NCI-H226 (cell line): ENCODE measurements at regions not wholly inside any gene's neighbourhood (a gene's known extent, or its start where the extent isn't known, plus 50 kb on each side); places are given as distances from the start of the nearest gene placed in this dataset.
A peak's percentile ranks its signal among the peaks of the same experiment; 100 is the strongest.

Source experiments
- DNase-seq: peaks from one replicate; pipeline ENCODE4 v3.0.0-alpha.2; 2015

DNA sequence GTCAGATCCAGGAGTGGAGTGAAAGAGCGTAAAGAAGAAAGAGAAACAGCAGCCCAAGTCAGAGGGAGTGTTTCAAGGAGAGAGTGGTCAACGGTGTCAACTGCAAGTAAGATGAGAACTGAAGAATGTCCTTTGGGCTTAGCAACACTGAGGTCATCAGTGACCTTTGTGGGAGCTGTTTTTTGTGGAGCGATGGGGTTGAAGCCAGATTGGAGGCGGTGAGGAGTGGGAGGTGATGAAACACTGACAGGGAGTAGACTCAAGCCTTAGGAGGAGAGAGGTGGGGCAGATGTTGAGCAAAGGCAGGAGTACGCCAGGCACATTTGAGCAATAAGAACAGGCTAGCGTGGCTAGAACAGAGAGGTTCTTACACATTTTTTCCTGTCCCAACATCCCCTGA, 103.7 kb upstream of the GNAO1 start:
- no peak for DNase-seq

DNA sequence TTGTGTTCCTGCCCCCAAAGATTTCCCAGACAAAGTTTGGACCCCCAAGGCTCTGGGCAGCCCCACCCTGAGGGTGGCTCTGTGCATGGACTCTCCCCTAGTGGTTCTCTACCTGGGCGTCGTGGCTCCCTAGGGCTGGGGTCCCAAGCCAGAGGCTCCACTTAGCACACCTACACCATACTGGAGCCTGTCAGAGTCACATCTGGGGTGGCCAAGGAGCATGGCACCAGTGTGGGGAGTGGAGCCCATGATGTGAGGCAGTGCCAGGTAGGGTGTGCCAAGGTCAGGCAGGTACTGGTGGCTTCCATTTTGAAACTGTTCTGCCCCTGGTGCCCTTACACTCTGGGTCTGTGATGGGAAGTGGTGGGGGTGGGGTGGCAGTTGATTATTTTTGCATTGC, 109.9 kb upstream of the GNAO1 start:
- DNase-seq: no peak

DNA sequence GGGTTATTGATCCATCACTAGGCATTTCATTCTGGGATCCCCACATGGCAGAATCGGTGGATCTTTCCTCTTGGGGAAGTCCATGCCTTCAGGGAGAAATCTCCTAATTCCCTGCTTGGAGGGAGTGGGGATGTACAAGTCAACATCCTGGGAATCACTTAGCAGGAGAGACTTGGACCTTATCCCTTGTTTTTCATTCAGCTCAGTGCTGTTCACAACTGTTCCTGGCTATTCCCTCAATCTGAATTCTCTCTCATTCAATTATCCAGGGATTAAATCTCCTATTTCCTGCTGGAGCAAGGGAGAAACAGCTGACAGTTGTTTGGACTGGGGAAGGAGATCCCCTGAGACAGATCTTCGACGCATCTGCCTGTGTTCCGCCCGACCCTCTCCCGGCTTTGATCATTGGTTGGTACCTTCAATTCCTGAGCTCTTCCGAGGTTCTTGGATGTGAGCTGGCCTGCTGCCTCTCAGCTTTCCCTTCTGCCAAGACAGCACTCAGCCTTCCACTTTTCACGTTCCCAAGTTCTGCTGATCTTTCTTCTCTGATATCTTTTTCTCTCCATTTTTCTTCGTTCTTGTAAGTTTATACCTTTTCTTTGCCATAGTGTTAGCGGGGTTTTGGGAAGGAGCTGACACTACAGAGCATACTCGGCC, 115.4 kb upstream of the GNAO1 start:
- no peak for DNase-seq

DNA sequence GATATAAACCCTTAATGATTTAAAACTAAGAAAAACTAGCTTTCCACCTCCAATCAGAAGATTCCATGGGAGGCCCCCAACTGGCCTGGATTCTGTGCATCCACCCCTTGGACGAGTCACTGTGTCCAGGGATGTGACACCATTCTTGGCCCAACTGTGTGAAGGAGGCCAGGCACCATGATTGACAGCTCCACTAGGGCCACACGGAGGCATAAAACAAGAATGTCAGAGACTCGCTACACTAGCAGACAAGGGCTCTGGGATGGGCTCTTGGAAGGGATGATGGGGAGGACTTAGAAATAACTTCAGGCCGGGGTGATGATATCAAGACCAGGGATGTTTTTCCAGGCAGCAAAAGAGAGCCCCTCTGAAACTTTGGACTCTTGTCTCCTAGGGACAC, 117.8 kb upstream of the GNAO1 start:
- no peak for DNase-seq

DNA sequence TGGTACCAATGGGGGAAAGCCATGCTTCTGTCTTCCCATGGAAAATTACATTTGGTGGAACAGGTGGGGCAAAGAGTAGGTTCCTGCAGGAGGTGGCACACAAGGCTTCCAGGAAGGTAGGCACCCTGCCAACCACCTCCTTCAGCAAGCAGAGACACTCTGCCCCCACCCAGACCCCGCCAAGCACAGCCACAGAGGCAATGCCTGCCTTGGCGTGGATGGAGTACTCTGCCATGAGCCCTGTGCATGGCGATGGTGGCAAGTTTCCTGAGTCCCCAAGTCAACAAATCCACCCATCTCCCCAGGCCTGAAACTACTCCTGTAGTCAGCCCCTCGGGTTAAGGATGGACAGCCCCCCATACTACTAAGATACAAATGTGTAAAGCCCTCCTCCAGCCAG, 119.2 kb upstream of the GNAO1 start:
- no peak for DNase-seq

DNA sequence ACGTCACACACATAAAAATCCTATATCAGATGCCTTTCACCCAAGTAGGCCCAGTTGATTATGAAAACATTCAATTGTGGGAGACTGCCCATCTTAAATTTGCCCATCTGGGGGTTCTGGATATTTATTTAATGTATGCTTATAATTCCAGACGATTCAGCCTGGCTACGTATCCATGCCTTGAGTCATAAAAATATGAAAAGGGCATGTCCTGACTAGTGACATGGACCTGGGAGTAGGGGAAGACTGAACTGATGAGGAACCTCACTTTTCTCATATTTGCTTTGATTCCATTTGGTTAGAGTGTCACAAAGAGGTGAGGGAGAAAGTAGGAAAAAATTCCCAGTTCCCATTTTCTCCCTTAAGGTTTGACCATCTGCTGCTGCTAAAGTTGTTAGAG, 122.5 kb upstream of the GNAO1 start:
- DNase-seq: no peak

DNA sequence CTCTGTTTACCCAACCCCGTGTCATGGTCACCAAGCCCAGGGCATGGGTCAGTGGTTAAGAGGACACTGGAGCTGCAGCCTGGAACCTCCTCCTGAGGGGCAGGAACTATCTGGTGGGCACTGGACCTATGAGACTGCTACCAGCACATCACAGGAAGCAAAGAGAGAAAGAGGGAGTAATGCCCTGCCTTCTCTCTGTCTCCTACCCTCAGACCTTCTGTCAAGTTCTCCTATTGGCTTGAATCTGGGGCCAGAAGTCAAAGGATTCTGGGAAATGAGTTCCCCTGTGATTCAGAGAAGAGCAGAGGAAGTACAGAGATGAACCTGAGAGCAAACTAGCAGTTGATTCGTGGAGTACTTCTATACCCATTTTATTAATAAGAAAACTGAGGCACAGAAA, 123.0 kb upstream of the GNAO1 start:
- no peak for DNase-seq

DNA sequence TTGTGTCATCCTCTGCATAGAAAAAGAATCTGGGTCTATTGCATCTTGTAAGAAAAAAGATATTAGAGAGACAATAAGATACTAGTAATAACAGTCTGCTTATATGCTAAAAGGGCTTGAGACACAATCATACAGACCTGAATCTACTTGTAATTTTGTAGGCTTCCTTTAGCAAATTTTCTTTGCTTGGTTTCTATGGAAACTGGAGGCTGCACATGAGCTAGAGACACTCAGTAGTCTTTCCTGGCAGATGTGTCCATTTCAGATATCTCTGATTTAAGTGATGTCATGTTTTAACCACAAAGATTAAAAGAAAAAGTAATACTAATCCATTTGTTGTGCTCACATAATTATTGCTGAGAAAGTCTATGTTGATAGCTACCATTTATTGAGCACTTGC, 123.9 kb upstream of the GNAO1 start:
- DNase-seq: no peak

DNA sequence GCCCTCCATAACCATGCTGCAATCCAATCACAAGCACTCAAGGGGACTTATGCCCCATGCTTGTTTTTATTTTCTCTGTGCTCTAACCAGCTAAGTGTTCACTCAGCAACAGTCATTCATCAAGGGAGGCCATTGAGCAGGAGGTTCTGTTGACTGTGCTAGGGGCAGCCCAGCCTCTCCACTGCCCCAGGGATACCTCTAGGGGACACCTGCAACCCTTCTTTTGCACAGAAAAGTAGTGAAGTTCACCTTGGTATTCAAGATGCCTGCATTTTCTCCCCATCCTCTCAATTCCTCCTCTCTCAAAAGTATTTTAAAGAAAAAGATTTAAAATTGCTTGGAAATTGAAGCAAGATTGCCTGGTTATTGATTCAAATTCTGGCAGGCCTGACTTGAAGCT, 124.7 kb upstream of the GNAO1 start:
- DNase-seq: no peak

DNA sequence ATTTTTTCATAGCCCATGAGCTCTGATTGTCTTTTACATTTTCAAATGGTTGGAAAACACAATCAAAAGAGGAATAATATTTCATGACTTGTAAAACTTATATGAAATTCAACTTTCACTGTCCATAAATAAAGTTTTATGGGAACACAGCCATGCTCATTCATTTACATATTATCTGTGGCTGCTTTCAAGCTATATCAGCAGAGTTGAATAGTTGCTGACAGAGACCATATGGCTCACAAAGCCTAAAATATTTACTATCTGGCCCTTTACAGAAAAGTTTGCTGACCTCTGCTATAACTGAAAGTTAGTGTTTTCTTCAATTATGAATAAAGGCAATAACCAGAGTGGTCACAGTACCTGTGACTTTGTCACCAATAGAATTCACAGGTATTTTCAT, 128.2 kb upstream of the GNAO1 start:
- DNase-seq: no peak

DNA sequence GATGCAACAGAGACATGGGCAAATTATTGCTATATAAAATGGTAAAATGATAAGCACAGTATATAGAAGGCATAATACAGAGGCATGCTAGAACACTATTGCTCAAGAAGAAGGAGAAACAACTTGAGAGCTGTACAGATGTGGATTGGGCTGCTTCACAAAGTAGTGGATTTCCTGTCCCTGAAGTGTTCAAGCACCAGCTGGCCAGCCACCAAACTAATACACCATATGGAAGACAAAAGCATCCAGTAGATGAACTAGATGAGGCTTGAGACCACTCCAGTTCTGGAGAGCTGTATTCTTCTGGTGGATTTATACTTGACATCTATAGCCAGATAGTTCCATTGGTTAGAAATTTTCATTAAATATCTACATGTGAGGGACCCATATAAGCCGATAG, 134.1 kb upstream of the GNAO1 start:
- no peak for DNase-seq

DNA sequence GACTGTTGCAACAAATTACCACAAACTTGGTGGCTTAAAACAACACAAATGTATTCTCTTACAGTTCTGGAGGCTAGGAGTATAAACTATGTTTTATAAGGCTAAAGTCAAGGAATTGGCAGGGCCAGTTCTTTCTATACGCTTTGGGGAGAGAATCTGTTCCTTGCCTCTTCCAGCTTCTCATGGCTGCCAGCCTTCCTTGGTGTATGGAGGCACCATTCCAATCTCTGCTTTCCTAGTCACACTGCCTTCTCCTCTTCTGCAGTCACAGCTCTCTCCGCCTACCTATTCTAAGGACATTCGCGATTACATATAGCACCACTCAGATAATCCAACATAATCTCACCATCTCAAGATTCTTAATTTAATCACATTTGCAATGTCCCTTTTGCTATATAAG, 140.4 kb upstream of the GNAO1 start:
- no peak for DNase-seq

DNA sequence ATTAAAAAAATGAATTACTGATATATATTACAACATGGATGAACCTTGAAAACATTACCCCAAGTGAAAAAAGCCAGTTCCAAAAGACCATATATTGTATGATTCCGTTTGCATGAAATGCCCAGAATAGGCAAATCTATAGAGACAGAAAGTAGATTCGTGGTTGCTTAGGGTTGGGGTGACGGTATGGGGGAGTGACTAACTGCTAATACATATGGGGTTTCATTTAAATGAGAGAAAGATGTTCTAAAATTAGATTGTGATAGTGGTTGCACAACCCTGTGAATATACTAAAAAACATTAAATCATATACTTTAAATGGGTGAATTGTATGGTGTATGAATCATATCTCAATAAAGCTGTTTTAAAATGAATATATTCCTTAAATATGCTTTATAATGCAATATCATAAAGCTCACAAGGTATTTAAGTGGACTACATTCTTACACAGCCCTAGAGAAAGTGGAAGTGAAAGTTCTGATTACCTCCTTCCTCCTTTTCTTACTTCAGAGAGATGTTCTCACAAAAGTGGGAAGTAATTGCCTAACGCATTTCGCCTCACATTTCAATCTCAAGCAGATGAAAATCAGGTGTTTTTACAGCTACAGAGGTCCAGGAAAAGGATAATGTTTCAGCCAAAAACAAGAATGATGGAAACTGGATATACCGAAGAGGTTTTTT, 142.7 kb upstream of the GNAO1 start:
- no peak for DNase-seq

DNA sequence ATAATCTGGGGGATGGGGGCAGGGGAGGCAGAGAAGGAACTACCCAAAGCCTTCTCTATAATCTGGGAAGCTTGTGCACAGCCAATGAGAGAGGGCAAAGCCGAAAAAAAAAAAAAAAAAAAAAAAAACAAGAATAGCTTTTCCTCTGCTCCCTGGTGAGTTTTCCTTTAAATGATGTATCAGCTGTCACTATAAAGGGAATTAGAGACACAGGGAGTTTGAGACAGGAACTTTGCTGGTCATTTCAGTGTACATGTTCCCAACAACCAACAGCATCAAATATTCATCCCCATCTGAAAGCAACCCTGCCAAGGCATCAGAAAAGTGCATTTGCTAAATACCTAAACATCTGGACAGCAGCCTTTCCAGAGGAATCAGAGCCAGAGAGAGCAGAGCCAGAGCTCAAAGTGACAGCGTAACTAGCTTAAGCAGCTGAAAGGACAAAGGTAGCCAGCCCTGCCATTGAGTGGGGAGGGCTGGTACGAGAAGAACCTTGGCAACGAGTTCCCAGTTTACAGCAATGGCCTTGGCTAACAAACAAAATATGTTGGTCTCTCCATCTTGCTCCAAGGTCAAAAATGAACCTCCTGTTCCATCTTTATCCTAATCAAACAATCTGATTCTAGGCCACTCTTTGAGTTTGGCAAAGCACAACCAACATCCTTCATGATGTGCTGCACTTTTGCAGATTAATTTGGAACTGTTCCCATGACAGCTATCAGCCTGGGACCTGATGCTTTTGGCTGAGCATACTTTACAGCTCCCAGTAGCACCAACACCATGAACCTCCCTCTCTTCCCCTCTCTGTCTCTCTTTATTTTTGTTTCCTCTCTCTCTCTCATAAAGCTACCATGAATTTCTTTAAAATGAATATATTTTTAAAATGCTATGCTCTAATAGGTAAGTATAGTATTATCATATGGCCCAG, 143.7 kb upstream of the GNAO1 start:
- no peak for DNase-seq

DNA sequence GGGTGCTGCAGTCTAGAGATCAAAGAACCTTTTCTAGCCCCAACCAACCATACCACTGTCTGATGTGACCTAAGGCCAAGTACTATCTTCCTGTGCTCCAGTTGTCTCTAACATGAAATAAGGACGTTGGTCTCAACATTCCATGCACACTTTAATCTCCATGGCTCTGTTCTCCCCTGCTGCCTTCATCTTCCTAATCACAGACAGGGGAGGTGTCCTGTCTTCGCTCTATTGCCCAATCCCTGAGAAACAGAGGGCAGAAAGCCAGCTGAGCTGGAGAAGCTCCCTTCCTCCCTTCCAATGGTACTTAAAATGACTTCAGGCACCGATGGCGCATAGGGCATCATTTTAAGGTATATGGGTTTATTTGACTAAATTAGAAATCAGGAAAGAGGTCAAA, 148.9 kb upstream of the GNAO1 start:
- no peak for DNase-seq

DNA sequence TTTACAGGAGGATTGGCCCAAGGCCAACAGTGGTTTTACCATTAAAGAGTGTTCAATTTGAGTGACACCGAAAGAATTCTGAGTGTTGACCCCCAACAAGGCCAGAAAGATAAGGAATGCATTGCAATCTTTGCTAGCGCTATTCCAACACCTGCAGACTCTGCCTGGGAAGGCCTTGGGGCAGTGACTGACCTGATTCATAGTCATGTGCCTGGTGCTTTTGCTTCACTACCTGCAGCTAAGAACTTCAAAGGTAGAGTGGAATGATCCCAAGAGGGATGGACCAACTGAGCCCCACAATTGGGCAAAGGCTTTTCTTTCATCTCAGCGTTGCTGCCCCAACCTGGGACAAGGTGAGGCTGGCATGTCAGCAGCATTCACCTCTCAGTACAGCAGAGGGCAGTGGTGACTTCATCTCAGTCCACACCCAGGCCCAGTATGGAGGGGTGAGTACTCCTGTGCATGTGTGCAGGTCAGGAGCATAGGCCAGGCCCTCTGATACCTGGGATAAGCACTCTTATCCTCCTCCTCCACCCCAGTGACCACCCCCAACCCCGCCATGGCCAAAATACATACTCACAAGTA, 149.6 kb upstream of the GNAO1 start:
- no peak for DNase-seq

DNA sequence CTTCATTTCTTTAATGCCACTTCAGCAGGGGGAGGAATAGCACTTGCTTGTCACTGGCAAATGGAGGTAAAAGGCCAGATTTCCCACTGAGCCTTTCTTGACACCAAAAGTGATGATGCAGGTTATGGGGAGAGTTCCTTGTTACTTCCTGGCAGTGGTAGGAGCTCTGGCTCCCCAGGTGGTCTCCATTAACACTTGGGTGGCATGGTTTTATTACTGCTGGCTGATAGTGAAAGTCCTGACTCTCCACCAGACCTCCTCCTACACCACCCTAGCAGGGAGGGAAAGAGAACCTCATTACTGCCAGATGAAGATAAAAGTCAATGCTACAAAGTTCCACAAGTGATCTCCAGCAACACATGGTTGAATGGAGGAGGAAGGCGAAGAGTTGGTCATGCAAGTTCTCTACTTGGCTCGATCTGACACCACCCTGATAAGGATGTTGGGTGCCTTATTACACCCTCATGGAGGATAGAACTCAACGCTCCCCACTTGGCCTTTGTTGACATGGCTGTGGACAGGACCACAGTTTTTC, 152.7 kb upstream of the GNAO1 start:
- no peak for DNase-seq

DNA sequence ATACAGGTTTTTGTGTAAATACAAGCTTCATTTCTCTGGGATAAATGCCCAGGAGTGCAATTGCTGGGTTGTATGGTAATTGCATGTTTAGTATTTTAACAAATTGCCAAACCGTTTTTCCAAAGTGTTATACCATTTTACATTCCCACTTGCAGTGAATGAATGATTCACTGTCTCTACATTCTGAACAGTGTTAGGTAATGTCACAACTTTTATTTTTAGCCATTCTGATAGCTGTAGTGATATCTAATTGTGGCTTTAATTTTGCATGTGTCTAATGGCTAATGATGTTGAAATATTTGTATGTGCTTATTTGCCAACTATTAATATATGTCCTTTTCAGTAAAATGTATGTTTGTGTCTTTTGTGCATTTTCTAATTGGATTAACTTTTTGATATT, 156.9 kb upstream of the CES5A start:
- no peak for DNase-seq

DNA sequence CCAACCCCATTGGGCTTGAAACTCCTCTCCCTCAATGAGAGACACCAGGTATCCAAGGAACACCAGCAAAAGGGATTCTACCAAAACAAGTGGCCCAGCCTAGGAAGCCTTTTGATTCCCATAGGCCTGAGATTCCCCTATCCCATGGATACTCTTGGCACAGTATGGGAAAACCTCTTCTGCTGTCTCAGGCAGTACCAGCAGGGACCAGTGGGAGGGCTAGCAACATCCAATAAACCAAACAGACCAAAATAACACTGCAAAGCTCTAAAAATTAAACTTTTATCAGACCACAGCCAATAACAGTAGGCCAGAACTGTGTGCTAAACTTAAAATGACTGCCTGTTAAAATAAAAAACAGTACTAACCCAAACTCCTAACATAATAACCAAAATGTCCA, 153.9 kb upstream of the CES5A start:
- DNase-seq: no peak

DNA sequence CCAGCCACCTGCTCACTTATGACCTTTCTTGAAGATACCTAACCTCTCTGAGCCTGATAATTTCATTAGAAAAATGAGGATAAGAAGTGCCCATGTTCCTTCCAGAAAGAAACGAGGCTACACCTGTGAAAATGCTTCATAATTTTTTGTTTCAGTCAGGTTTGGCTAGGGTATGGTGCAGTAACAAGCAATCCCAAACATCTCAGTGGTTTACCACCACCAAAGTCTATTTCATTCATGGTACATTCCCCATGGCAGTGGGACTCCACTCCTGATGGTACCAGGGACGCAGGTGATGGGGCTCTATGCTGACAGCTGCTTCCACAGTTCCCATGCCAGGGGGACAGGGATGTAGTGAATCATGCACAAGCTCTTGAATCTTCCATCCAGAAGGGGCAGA, 147.6 kb upstream of the CES5A start:
- DNase-seq: no peak

DNA sequence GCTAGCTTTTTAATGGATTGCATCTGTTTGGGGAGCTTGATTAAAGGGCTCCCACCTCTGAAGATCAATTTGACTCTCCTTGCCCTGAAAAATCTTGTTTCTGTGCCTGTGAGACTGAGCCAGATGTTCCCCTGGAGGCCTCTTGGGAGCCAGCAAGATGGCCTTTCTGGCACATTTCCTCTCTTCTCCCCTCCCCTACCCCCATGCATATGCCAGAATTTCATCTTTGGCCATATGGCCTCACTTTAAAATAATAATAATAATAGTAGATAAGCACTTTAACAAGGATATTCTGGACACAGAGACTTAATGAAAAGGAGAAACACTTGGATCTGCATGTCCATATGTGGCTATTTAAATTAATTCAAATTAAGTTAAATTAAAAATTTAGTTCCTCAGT, 144.1 kb upstream of the CES5A start:
- DNase-seq: no peak

DNA sequence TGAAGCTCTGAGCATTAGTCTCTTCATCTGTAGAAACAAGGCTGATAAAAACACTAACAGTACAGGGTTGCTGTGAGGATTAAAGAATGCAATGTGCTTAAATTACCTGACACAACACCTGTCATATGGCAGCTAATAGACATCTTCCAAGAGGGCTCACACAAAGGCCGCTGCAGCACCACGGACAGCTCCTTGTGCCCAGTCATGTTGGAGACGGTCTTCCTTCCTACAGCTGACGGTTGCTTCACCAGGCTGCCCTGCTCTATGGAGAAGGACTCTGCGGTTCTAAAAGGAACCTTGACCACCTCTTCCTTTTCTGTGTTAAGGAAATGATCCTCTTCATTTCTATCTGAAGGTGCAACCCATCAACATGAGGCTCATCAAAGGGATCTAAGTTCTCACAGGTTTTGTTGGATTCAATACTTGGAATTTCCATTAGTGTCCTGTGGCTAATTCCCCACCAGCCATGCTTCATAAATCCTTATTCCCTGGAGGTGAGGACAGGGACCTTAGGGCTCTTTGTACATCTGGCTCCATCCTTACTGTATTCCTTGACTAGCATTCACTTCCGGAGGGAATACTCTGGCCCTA, 138.9 kb upstream of the CES5A start:
- peak; percentile 10 for DNase-seq

DNA sequence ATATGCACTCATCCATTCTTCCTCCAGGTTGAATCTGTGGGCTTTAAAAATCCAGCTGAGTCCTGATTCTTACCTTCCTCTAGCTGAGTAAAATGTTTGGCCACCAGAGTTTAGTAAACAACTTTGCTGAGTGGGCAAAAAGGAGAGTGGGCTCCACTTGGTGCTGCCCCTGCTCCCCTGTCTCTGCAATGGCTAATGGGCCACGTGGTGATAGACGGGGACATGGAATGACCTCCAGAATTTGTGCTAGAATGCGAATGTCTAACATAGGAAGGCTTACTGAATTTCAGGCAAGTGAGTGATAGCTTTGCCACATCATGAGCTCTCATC, 137.3 kb upstream of the CES5A start:
- DNase-seq: no peak
